ENCODE measurements at regions not wholly inside any gene's neighbourhood (a gene's known extent, or its start where the extent isn't known, plus 50 kb on each side); places are given as distances from the start of the nearest gene placed in this dataset.

GRCh38 chr21:23374155-23374554 lies 2233.1 kb downstream of the MRPL39 start:
- DNase-seq (ENCODE audit: low spot score) (no peak), ATAC-seq (ENCODE audit: insufficient number of reproducible peaks, low FRiP score, low read depth) (no peak)
- H3K36me3 ChIP-seq, result no peaks in the 10 kb centered on the region
- H3K4me3 ChIP-seq, result no peak overlapping the region
- no peak overlapping the region for H3K27ac ChIP-seq
- no peaks in the 10 kb centered on the region for H3K4me1 ChIP-seq (ENCODE audit: control insufficient read depth in 1 of 2, low read depth in 2 of 2)
- H3K9me3 ChIP-seq, result no peaks in the 10 kb centered on the region
- no peak for TF ChIP-seq CTCF (IDR thresholded peaks at IDR 0.05)
- H3K27me3 ChIP-seq (replicated peaks; ENCODE audit: insufficient read depth), result no peaks in the 10 kb centered on the region

GRCh38 chr21:23356905-23357304 lies 2250.4 kb downstream of the MRPL39 start:
- H3K27ac ChIP-seq, result no peak overlapping the region
- H3K4me1 ChIP-seq (ENCODE audit: control insufficient read depth in 1 of 2, low read depth in 2 of 2), result no peaks in the 10 kb centered on the region
- TF ChIP-seq CTCF (IDR thresholded peaks at IDR 0.05), result no peak
- no peak overlapping the region for H3K4me3 ChIP-seq
- H3K27me3 ChIP-seq (replicated peaks; ENCODE audit: insufficient read depth), result no peaks in the 10 kb centered on the region
- DNase-seq (ENCODE audit: low spot score) (no peak), ATAC-seq (ENCODE audit: insufficient number of reproducible peaks, low FRiP score, low read depth) (no peak)
- H3K36me3 ChIP-seq, result no peaks in the 10 kb centered on the region
- no peaks in the 10 kb centered on the region for H3K9me3 ChIP-seq

- Histone ChIP-seq H3K4me3 (no peak overlapping the region), H3K36me3 (no peaks in the 10 kb centered on the region), H3K27me3 (replicated peaks; ENCODE audit: insufficient read depth) (no peaks in the 10 kb centered on the region), H3K27ac (no peak overlapping the region), H3K9me3 (no peaks in the 10 kb centered on the region), H3K4me1 (ENCODE audit: control insufficient read depth in 1 of 2, low read depth in 2 of 2) (no peaks in the 10 kb centered on the region)
- ATAC-seq (ENCODE audit: insufficient number of reproducible peaks, low FRiP score, low read depth) (no peak), DNase-seq (ENCODE audit: low spot score) (no peak)
- no peak for TF ChIP-seq CTCF (IDR thresholded peaks at IDR 0.05)
Measured at GRCh38 chr21:23316190-23316589, 2291.1 kb downstream of the MRPL39 start.

- ATAC-seq (ENCODE audit: insufficient number of reproducible peaks, low FRiP score, low read depth), result no peak
- TF ChIP-seq CTCF (IDR thresholded peaks at IDR 0.05), result no peak
Measured at GRCh38 chr21:23308741-23309140, 2298.5 kb downstream of the MRPL39 start.

GRCh38 chr21:23307065-23307464 lies 2300.2 kb downstream of the MRPL39 start:
- H3K4me3 ChIP-seq, result no peak overlapping the region
- no peaks in the 10 kb centered on the region for H3K4me1 ChIP-seq (ENCODE audit: control insufficient read depth in 1 of 2, low read depth in 2 of 2)

More at GRCh38 chr21:23308741-23309140, 2298.5 kb downstream of the MRPL39 start:
- H3K36me3 ChIP-seq, result no peaks in the 10 kb centered on the region
- DNase-seq (ENCODE audit: low spot score), result no peak
- H3K27ac ChIP-seq, result no peak overlapping the region
- no peaks in the 10 kb centered on the region for H3K27me3 ChIP-seq (replicated peaks; ENCODE audit: insufficient read depth)
- H3K4me3 ChIP-seq, result no peak overlapping the region
- H3K9me3 ChIP-seq, result no peaks in the 10 kb centered on the region
- H3K4me1 ChIP-seq (ENCODE audit: control insufficient read depth in 1 of 2, low read depth in 2 of 2), result no peaks in the 10 kb centered on the region

More at GRCh38 chr21:23307065-23307464, 2300.2 kb downstream of the MRPL39 start:
- no peak for ATAC-seq (ENCODE audit: insufficient number of reproducible peaks, low FRiP score, low read depth)
- Histone ChIP-seq H3K27me3 (replicated peaks; ENCODE audit: insufficient read depth) (no peaks in the 10 kb centered on the region), H3K9me3 (no peaks in the 10 kb centered on the region), H3K27ac (no peak overlapping the region), H3K36me3 (no peaks in the 10 kb centered on the region)
- DNase-seq (ENCODE audit: low spot score), result no peak
- no peak for TF ChIP-seq CTCF (IDR thresholded peaks at IDR 0.05)
